GM12864 (cell line): ENCODE measurements at regions not wholly inside any gene's neighbourhood (a gene's known extent, or its start where the extent isn't known, plus 50 kb on each side); places are given as distances from the start of the nearest gene placed in this dataset.

ENCODE experiments used
- DNase-seq: peaks from one replicate; pipeline ENCODE4 v3.0.0-alpha.2; 2011; ENCODE audit warnings: low read depth
- H3K4me3 ChIP-seq: 2 replicates; pipeline ENCODE4 v1.5.1; 2011; ENCODE audit warnings: mild to moderate bottlenecking, low read depth, low read length, control low read depth
- CTCF ChIP-seq: IDR thresholded peaks from 2 replicates; pipeline ENCODE4 v1.5.1; 2011; ENCODE audit warnings: low read depth, mild to moderate bottlenecking, moderate library complexity, low read length, control low read depth, inconsistent platforms; ENCODE audit errors: missing control alignments

- H3K4me3 ChIP-seq: no peak overlapping the region
- TF ChIP-seq CTCF: no peak
- DNase-seq: no peak
Measured at GRCh38 chr2:78721355-78722033, 304.0 kb upstream of the REG3G start.

- no peak overlapping the region for H3K4me3 ChIP-seq
- no peak for TF ChIP-seq CTCF
- no peak for DNase-seq
Measured at GRCh38 chr2:78734221-78734620, 291.3 kb upstream of the REG3G start.

GRCh38 chr2:78739282-78739681 is 286.2 kb upstream of the REG3G start:
- DNase-seq: no peak
- TF ChIP-seq CTCF: no peak
- no peak overlapping the region for H3K4me3 ChIP-seq

GRCh38 chr2:78749638-78750037 is 275.9 kb upstream of the REG3G start:
- TF ChIP-seq CTCF: no peak
- DNase-seq: no peak

GRCh38 chr2:78750219-78750618 is 275.3 kb upstream of the REG3G start:
- no peak for DNase-seq
- H3K4me3 ChIP-seq: no peak overlapping the region
- TF ChIP-seq CTCF: no peak

More at GRCh38 chr2:78749638-78750037, 275.9 kb upstream of the REG3G start:
- H3K4me3 ChIP-seq: no peak overlapping the region

GRCh38 chr2:78754930-78755329 is 270.6 kb upstream of the REG3G start:
- no peak for TF ChIP-seq CTCF
- H3K4me3 ChIP-seq: no peak overlapping the region
- DNase-seq: no peak

- TF ChIP-seq CTCF: no peak
- DNase-seq: no peak
- no peak overlapping the region for H3K4me3 ChIP-seq
Measured at GRCh38 chr2:78757191-78757590, 268.3 kb upstream of the REG3G start.
